Osteocyte (in vitro differentiated cells): ENCODE measurements at regions not wholly inside any gene's neighbourhood (a gene's known extent, or its start where the extent isn't known, plus 50 kb on each side); places are given as distances from the start of the nearest gene placed in this dataset.

ENCODE experiments used
- DNase-seq: peaks from one replicate; pipeline ENCODE4 v3.0.0; 2021; ENCODE audit warnings: mixed read lengths; ENCODE audit not compliant: unreplicated experiment; ENCODE audit errors: extremely low spot score
- H3K27ac Mint-ChIP-seq: one replicate; pipeline ENCODE4 v1.8.0; 2021; ENCODE audit warnings: mild to moderate bottlenecking, mixed read lengths; ENCODE audit not compliant: unreplicated experiment
- H3K27me3 Mint-ChIP-seq: one replicate; pipeline ENCODE4 v1.8.0; 2021; ENCODE audit warnings: mixed read lengths; ENCODE audit not compliant: unreplicated experiment
- H3K36me3 Mint-ChIP-seq: one replicate; pipeline ENCODE4 v1.8.0; 2021; ENCODE audit warnings: mixed read lengths; ENCODE audit not compliant: unreplicated experiment
- H3K4me1 Mint-ChIP-seq: one replicate; pipeline ENCODE4 v1.8.0; 2021; ENCODE audit warnings: mixed read lengths; ENCODE audit not compliant: unreplicated experiment
- H3K4me3 Mint-ChIP-seq: one replicate; pipeline ENCODE4 v1.8.0; 2021; ENCODE audit warnings: mild to moderate bottlenecking, moderate library complexity, mixed read lengths; ENCODE audit not compliant: unreplicated experiment
- H3K9me3 Mint-ChIP-seq: one replicate; pipeline ENCODE4 v1.8.0; 2021; ENCODE audit warnings: mixed read lengths; ENCODE audit not compliant: unreplicated experiment
- TF ChIP-seq, protein P1 (sequence below): fragments of 200-600 bp; sonication (generic); IDR thresholded peaks from 2 replicates; pipeline ENCODE4 v1.5.0; 2021; ENCODE audit warnings: antibody characterized with exemption, mild to moderate bottlenecking, moderate library complexity

DNA sequence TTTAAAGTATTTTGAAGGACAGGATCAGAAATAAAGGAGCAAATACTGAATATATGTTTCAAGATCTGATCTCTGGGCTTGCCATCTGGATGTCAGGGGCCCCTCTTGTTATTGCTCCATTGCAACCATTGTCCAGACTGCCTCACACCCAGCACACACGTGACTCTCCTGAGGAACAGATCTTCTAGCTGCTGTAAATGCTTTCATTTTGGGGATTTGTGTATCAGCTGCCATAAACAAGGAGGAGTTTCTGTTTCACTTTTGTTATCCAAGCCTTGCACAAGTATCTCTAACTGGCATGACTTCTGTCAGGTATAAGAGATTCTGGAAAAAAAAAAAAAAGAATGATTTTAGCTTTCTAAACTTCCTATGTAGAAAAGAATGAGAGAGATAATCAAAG, 1624.1 kb upstream of the PRR20A start:
- TF ChIP-seq, protein P1, sequence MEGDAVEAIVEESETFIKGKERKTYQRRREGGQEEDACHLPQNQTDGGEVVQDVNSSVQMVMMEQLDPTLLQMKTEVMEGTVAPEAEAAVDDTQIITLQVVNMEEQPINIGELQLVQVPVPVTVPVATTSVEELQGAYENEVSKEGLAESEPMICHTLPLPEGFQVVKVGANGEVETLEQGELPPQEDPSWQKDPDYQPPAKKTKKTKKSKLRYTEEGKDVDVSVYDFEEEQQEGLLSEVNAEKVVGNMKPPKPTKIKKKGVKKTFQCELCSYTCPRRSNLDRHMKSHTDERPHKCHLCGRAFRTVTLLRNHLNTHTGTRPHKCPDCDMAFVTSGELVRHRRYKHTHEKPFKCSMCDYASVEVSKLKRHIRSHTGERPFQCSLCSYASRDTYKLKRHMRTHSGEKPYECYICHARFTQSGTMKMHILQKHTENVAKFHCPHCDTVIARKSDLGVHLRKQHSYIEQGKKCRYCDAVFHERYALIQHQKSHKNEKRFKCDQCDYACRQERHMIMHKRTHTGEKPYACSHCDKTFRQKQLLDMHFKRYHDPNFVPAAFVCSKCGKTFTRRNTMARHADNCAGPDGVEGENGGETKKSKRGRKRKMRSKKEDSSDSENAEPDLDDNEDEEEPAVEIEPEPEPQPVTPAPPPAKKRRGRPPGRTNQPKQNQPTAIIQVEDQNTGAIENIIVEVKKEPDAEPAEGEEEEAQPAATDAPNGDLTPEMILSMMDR, result no peak
- Mint-ChIP-seq H3K4me1 (no peaks in the 10 kb centered on the region), H3K4me3 (no peak overlapping the region), H3K27ac (no peak overlapping the region), H3K9me3 (no peaks in the 10 kb centered on the region), H3K36me3 (no peaks in the 10 kb centered on the region), H3K27me3 (no peaks in the 10 kb centered on the region)
- no peak for DNase-seq

DNA sequence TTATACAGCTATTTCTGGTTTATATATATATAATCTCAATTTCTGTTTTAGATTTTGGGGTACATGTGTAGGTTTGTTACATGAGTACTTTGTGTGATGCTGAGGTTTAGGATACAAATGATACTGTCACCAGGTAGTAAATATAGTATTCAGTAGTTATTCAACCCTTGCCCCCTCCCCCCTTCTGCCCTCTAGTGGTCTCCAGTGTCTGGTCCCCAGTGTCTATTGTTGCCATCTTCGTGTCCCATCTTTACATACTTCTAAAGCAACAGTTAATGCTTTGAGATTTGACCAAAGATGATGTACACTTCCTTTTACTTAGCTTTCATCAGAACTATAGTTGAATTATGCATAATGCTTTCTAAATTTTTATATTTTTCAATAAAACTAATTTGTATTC, 1623.4 kb upstream of the PRR20A start:
- H3K4me1 Mint-ChIP-seq, result no peaks in the 10 kb centered on the region
- TF ChIP-seq, protein P1, result peak; percentile 31
- no peak overlapping the region for H3K4me3 Mint-ChIP-seq
- H3K9me3 Mint-ChIP-seq, result no peaks in the 10 kb centered on the region
- DNase-seq, result no peak
- no peak overlapping the region for H3K27ac Mint-ChIP-seq
- no peaks in the 10 kb centered on the region for H3K36me3 Mint-ChIP-seq
- no peaks in the 10 kb centered on the region for H3K27me3 Mint-ChIP-seq

DNA sequence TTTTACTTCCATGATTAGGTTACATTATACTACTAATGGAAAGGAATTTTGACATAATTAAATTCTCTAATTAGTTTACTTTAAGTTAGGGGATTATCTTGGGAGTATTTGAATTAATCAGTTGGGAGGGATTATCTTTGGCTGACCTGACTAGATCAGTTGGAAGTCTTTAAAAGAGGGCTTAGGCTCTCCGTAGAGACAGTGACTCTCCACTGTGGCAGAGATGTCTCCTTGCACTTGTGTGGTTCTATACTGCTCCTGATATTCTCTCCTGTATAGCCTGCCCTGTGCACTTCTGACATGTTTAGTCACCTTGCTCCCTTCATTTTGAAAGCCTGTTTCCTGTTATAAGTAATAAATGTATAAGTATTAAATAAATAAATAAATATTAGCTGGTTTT, 1612.3 kb upstream of the PRR20A start:
- H3K36me3 Mint-ChIP-seq, result no peaks in the 10 kb centered on the region
- H3K27ac Mint-ChIP-seq, result no peak overlapping the region
- H3K4me1 Mint-ChIP-seq, result peaks cover 6% of the 10 kb centered on the region
- H3K9me3 Mint-ChIP-seq, result no peaks in the 10 kb centered on the region
- DNase-seq, result no peak
- no peaks in the 10 kb centered on the region for H3K27me3 Mint-ChIP-seq
- TF ChIP-seq, protein P1, result no peak
- H3K4me3 Mint-ChIP-seq, result no peak overlapping the region

DNA sequence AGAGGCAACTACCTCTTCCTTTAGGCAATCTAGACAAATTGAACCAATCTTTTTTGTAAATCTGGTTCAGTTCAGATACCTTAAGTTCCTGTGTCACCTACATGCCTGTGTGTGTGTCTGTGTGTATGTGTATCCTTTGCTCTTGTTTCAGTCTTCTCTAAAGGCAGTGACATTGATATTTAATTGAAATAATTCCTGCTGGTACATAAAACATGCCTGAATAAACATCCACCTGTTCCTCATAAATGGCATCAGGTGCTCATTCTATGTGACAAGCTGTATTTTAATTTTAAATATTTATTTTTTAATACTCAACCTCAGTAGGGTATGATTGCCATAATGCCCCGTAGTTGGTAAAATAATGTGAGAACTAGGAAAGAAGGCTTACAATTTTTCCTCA, 1606.4 kb upstream of the PRR20A start:
- Mint-ChIP-seq H3K27me3 (peaks cover 4% of the 10 kb centered on the region), H3K36me3 (no peaks in the 10 kb centered on the region), H3K4me3 (no peak overlapping the region), H3K27ac (no peak overlapping the region), H3K9me3 (peaks cover 14% of the 10 kb centered on the region), H3K4me1 (no peaks in the 10 kb centered on the region)
- TF ChIP-seq, protein P1, result no peak
- DNase-seq, result no peak

DNA sequence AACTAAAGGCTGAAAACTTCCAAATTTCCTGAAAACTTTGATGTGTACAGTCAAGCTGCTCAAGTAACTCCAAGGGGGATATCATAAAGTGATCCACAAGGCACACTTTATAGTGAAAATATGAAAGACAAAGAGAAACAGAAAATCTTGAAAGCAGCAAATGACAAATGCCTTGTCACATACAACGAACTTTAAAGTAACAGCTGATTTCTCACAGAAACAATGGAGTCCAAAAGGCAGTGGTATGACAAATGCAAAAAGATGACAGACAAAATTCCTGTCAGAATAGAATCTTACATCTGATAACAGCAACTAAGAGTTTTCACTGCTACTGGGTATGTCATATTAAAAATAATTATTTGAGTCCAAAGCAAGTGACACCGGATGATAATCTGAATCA, 1602.3 kb upstream of the PRR20A start:
- TF ChIP-seq, protein P1, result no peak
- H3K27ac Mint-ChIP-seq, result no peak overlapping the region
- no peak overlapping the region for H3K4me3 Mint-ChIP-seq
- peaks cover 14% of the 10 kb centered on the region for H3K9me3 Mint-ChIP-seq
- peaks cover 4% of the 10 kb centered on the region for H3K27me3 Mint-ChIP-seq
- DNase-seq, result no peak
- H3K4me1 Mint-ChIP-seq, result no peaks in the 10 kb centered on the region
- H3K36me3 Mint-ChIP-seq, result no peaks in the 10 kb centered on the region
